HG02759 (cell line): ENCODE measurements at regions not wholly inside any gene's neighbourhood (a gene's known extent, or its start where the extent isn't known, plus 50 kb on each side); places are given as distances from the start of the nearest gene placed in this dataset.
"Not testable (repeated sequence)": the region's sequence is repeated elsewhere in the genome, so short reads cannot be mapped to it uniquely, and the experiment has no call there.

ENCODE experiments used
- ATAC-seq: cut with Tn5 transposase; IDR thresholded peaks from one replicate; pipeline ENCODE4 v1.9.1; 2021; ENCODE audit warnings: mild to moderate bottlenecking, moderate library complexity; ENCODE audit not compliant: unreplicated experiment

- no peak for ATAC-seq
Measured at GRCh38 chr9:100794738-100795269, 216.9 kb downstream of the CAVIN4 start.

- ATAC-seq, result no peak
Measured at GRCh38 chr9:100803956-100804355, 224.6 kb upstream of the PLPPR1 start.

- no peak for ATAC-seq
Measured at GRCh38 chr9:100811643-100812042, 216.9 kb upstream of the PLPPR1 start.

DNA sequence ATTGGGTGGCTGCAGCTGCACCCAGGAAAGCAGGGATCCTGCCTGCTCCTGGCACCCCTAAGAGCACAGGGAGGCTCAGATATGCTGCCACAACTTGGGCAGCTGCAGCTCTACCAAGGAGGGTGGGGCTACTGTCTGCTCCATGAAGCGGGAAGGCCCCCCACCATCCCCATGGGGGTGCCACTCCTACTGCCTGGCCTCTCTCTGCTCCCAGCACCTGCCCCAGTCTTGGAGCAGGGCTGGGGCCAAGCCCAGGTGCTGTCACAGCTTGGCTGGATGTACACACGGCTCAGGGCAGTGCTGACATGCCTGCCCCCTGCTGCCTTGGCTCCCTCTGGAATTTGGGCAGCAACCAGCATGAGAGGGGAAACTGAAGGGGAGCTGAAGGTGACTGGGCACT, 214.7 kb upstream of the PLPPR1 start:
- no peak for ATAC-seq

DNA sequence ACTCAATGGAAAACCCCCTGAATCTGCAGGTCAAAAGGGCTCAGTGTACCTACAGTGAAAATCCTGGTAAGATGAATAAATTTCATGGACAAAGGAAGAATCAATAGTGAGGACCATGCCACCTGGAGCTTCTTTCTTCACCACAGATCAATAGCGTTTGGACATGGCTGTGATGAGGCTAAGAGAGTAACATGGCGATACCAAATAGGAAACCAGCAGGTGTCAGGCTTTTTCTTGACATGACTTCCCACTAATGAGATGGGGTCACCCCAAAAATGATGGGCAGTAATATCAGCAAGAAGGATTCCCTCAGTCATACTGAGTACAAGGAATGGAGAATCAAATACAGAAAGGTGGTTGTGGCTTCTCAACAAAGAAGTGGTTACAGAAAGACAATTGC, 208.5 kb upstream of the PLPPR1 start:
- ATAC-seq, result no peak

DNA sequence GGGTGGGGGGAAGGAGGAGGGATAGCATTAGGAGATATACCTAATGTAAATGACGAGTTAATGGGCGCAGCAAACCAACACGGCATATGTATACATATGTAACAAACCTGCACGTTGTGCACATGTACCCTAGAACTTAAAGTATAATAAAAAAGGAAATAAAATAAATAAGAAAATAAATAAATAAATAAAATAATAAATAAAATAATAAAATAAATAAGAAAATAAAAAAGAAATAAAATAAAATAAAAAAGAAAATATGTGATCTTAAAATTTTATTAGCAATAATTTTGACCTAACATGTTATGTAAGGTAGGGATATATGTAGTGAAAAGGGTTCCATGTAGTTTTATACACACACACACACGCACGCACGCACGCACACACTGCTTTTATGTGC, 195.5 kb upstream of the PLPPR1 start:
- ATAC-seq, result not testable (repeated sequence)

DNA sequence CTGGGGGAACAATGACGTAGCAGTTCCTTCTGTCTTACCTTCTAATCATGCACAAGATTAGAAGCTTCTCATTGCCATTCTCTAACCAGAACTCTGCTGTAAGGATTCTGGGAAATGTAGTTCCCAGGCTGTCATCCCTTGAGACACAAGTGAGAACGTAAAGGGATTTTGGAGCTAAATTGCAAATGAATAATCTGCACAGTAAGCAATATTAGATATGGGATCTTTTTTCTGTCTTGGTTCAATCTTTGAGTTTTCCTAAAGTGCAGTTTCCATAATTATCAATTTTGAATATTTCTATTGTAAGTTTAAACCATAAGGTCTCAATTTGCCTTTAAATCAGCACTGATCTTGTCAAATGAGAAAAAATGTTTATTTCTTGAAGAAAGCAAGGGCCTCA, 189.7 kb upstream of the PLPPR1 start:
- ATAC-seq, result no peak

- no peak for ATAC-seq
Measured at GRCh38 chr9:100848726-100849125, 179.8 kb upstream of the PLPPR1 start.

GRCh38 chr9:100852088-100852487, 176.4 kb upstream of the PLPPR1 start:
- no peak for ATAC-seq

- ATAC-seq, result no peak
Measured at GRCh38 chr9:100856238-100856637, 172.3 kb upstream of the PLPPR1 start.

GRCh38 chr9:100865111-100865510, 163.4 kb upstream of the PLPPR1 start:
- ATAC-seq, result no peak

DNA sequence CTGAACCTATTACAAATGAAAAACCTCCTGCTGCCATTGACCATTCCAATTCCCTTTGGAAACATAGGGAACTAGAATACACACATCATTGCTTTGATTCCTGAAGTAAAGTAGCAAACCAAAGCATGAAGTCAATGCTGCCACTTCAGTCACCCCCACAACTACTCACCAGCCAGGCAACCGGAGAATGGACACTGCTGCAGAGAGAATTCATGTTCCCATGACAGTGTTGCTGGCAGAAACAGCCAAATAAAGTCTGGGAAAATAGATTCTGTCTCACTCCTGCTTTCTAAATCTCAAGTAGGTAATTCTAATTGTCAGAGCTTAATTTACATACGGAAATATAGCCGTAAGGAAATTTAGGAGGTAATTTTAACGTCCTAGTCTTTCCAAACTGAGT, 162.9 kb upstream of the PLPPR1 start:
- no peak for ATAC-seq

GRCh38 chr9:100869326-100869725, 159.2 kb upstream of the PLPPR1 start:
- no peak for ATAC-seq

DNA sequence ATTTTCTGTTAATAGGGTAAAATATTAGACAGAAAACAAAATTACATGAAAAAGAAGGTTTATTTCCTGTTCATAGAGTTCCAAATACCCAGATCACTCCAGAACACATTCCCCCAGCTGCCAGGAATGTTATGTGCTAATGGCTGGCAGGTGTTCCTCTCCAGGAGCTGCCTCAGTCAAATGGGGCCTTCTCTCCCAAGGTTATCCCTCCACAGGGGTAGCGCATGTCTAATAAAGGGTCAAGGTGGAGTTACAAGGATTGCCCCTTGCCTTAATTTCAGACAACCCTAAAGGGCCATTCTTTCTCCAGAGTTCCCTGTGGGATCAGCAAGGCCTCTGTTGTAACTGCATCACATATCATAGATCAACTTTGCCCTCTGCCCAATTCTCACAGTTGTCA, 148.6 kb upstream of the PLPPR1 start:
- no peak for ATAC-seq

DNA sequence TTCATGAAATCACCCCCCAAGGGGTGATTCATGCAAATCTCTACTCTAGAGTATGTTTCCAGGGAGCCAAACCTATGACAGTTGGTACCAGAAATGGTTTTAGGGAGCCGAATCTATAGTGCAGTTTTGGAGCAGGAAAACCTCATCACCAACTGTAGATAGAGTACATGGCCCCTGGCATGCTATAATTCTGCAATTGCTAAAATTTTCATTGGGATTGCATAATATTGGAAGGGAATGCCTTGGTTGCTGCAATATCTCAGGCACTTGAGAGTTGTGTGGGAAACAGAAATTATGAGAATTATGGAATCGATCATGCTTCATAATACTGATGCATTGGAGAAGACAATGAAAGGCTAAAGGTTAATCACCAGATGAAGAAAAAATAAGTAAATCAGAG, 148.2 kb upstream of the PLPPR1 start:
- no peak for ATAC-seq

DNA sequence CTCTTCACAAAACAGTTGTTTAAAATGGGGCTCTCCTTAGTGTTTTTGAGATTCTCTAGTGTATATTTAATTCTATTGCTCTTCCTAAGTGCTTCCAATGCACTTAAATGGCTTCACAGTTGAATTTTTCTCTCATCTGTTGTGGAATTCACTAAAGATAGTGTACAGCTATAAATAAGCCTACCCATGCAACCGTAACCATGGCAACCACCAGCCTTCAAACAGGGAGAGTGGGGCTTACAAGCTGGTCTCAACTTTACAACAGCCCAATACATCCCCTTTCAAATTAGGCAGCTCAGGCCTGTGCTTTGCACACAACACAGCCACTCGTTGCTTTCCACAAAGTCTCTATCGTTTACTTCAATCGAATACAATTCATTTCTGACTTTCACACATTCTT, 144.0 kb upstream of the PLPPR1 start:
- ATAC-seq, result no peak

DNA sequence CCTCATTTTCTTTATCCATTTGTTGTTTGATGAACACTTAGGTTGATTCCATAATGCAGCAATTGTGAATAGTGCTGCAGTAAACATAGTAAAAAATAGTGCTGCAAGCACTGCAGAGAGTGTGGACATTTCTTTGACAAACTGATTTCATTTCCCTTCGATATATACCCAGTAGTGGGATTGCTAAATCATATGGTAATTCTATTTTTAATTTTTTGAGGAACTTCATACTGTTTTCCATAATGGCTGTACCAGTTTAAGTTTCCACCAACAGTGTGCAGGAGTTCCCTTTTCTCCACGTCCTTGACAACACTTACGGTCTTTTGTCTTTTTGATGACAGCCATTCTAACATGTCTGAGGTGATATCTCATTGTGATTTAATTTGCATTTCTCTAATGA, 138.2 kb upstream of the PLPPR1 start:
- no peak for ATAC-seq

- no peak for ATAC-seq
Measured at GRCh38 chr9:100911273-100911672, 117.3 kb upstream of the PLPPR1 start.

DNA sequence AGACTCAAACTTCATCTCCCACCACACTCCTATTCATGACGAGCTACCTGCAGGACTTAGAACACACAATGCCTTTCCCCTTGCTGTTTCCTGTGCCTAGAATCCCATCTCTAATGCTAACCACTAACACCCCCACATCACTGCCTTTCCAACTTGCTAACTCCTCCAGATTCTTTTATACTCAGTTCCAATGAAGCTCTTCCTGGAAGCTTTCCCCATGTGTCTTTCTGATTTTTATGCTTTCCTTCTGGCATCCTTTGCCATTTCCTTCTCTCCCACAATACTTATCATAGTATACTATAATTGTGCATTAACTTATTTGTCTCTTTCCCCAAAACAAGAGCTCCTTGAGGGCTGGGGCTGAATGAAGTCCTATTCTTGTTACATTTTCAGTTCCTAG, 115.3 kb upstream of the PLPPR1 start:
- ATAC-seq, result no peak

DNA sequence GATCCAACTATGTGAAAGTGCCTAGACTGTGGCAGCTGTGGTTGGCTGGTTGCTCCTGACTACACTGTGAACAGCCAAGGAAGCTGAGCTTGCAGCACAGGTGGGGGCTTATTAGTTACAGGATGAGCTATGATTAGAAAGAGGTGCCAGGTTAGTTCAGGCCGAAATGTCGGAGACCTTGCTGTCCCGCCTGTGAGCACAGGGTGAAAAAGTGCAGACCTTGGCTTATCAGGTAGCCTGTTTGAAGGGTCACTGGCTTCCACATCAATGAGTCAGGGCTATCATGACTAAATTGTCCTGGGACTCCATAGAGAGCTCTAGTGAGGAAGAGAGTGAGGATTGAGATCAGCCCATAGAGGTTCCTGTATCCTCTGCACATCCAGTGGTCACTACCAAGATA, 114.3 kb upstream of the PLPPR1 start:
- ATAC-seq, result no peak

DNA sequence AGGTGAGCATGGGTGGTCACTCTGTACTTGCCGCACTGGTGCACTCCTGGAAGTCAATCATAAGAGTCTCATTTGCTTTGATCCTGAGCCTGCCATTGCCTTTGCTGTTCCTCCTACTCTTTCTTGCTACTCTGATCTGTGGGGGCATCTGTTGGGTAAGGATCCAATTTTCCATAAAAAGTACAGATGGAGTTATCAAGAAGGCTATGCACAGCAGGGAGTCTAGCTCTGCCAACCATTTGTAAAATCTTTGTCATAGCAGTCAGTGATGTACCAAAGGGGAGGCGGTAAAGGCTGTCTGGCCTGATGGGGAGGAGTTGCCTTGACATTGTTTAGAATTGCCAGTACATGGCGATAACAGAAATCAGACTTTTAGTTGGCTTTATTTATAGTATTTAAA, 109.0 kb upstream of the PLPPR1 start:
- ATAC-seq, result no peak

GRCh38 chr9:100926366-100926765, 102.2 kb upstream of the PLPPR1 start:
- no peak for ATAC-seq

DNA sequence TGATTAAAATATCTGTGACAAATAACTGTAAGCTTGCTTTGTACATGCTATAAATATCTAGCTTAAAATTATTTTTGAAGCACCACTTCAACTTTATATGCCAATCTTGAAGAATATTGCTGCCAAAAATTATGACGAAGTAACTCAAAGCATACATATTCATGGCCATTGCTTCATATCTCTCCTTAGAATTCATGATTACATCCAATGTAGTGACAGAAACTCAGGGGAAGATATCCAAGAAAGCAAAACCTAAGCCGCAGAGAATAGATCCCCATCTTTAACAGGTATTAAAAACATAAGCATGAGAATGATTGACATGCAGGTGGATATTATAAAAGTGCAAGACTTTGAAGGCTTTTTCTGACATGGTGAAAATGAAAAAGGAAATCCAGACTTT, 100.8 kb upstream of the PLPPR1 start:
- no peak for ATAC-seq

- no peak for ATAC-seq
Measured at GRCh38 chr9:100933656-100934055, 94.9 kb upstream of the PLPPR1 start.
